ENCODE measurements at regions not wholly inside any gene's neighbourhood (a gene's known extent, or its start where the extent isn't known, plus 50 kb on each side); places are given as distances from the start of the nearest gene placed in this dataset.
"Not testable (repeated sequence)": the region's sequence is repeated elsewhere in the genome, so short reads cannot be mapped to it uniquely, and the experiment has no call there.

DNA sequence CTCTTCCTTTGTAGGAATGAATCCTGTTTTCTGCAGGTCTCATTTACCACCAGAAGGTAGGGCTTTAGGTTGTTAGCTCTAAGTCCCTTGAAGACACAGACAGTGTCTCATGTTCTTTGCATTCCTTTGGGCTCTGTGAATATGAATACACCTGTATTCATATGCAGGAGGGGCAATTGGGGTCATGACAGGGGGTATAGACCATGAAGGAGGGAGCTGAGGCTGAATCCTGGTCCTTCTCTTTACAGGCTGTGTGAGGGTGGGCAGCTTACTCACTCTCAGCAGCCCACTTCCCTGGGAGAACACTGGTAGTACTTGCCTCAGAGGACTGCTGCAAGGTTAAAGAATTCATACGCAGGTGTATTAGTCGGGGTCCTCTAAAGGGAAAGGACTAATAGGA is 267.2 kb upstream of the MGMT start:
- DNase-seq = no peak

DNA sequence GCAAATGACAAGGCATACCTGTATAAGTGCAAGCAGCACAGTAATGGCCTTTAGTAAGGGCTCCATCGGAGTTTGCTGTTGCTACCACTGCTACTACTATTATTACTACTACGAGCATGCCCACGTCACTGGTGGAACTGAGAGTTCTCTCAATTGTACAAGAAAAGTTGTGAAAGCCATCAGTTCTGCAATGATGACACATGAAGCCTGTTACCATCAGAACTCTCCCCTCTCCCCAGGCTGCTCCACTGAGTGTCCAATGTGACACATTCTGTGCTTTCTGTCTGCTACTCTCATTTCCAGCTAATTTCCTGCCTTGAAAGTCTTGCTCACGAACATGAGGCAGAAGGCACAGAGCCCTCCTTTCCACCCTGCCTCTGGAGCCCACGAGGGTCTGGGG is 263.2 kb upstream of the MGMT start:
- DNase-seq = no peak

DNA sequence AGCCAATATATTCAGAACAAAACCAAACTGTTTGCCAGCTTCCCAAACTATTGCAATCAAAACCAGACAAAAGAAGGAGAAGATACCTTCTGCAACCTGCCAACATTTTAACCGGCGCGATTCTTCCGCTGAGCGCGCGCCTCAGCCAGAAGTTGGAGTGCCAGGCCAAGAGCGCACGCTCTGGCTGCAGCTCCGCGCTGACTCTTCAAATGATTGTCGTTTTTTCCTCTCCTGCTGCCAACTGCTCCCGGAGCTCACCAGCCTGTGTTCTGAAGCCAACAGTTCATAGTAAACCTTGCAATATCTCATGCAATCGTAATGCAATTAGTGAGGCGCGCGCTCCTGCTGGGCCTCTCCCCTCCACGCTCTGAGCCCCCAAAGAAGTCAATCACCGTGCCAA is 259.7 kb upstream of the MGMT start:
- DNase-seq = no peak

DNA sequence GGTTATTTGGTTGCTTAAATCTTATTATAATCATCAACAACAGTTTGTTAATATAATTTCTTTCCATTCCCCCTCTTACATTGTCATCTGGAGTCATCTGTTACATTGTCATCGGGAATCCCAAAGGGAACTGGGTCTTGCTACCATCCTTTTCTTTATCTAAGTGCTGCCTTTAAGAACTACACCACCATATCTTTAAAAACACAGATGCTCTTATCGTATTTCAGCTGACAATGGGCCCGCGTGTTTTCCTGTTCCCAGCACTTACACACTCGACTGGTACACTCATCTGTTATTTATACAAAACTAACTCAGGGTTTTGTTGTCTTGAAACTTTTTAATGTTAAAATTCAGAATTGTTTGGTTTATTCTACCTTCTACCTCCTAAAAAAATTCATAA is 256.2 kb upstream of the MGMT start:
- DNase-seq = no peak

DNA sequence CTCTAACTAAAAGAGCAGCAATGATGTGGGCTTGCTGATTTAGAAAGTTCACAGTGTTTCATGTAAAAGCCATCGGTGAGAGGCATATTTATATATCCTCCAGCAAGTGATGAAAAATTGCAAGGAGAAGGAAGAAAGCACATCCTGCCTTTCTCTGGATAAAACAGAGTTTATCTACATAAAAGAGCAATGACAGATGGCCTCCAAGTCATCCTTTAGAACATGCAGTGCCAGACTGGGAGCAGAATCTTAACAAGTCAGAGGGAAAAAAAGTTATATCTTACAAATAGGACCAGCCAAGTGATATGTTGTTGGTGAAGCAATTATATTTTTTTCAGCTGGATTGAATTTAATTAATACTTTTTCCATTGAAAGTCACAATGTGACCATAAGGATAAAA is 253.8 kb upstream of the MGMT start:
- no peak for DNase-seq

DNA sequence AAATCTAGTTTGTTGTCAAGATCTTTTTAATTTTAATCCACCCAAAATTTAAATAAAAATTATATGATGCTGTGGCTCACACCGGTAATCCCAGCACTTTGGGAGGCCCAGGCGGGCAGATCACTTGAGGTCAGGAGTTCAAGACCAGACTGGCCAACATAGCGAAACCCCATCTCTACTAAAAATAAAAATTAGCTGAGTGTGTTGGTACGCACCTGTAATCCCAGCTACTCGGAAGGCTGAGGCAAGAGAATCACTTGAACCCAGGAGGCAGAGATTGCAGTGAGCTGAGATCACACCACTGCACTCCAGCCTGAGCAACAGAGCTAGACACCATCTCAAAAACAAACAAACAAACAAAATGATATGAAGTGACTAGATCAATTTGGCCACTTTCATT is 253.0 kb upstream of the MGMT start:
- DNase-seq = not testable (repeated sequence)

DNA sequence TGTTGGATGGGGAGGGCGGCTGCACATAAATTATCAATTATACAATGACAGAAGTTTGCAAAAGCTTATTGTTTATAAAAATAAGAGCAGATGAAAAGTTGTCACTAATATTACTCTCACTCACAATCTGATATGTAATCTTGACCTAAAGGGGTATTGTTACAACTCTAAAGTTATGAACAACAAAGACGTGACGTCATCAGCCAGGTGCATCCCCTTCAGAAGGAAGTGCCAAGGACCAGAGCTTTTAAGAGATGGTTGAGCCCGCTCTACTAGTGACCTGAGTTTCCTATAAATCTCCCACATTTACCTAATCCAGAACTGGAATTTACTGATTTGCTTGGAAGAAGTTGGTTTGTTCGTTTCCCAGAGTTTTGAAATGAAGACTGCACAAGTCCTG is 247.7 kb upstream of the MGMT start:
- DNase-seq = no peak

DNA sequence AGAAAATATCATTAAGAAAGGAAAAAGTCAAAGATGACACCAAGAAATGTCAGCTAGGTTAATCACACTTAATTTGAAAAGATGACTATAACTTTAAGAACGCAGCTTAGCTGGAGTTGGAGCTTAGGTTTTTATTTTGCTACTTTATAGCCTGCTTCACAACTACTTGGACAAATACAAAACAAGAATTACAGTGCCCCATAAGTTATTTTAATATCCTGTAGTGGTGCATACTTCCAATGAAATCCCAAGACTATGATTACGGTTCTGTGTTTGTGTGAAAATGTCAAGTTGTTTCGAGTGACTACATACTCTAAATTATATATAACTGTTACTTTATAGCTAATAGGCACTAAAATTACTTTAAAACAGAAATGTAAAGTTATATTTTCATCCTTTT is 244.6 kb upstream of the MGMT start:
- DNase-seq = no peak

DNA sequence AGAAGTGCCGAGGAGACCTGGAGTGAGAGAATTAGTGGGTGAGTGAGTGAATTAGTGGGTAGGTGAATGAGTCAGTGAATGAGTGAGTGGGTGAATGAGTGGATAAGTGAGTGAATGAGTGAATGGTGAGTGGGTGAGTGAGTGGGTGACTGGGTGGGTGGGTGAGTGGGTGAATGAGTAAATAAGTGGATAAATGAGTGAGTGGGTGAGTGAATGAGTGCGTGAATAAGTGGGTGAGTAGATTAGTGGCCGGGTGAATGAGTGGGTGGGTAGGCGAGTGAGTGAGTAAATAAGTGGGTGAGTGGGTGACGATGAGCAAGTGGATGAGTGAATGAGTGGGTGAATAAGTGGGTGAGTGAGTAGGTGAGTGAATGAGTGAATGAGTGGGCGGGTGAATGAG is 243.7 kb upstream of the MGMT start:
- DNase-seq = no peak

DNA sequence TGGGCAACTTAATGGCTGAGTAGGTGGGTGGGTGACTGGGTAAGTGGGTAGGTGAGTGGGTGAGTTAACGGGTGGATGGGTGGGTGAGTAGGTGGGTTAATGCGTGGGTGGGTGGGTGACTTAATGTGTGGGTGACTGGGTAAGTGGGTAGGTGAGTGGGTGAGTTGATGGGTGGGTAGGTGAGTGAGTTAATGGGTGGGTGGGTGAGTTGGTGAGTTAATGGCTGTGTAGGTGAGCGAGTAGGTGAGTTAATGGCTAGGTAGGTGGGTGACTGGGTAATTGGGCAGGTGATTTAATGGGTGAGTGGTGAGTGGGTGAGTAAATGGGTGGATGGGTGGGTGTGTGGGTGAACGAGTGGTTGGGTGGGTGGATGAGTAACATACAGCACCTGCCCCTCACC is 243.0 kb upstream of the MGMT start:
- DNase-seq = no peak

DNA sequence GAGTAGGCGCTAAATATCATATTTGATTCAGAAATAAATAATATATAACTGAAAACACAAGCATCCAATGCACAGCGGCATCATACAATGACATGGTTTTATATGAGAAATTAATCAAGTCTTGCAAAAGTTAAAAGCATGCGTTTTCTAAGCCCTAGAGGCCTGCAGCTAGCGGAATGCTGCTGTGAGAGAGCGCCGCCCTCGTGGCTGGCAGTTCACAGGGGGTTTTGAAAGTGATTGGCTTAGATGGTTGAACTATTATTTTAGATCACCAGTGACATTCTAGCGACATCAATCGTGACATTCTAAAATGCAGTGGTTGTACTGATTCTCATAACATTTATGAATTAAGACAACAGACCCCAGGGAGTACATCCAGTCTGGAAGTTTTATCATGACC is 235.2 kb upstream of the MGMT start:
- no peak for DNase-seq

DNA sequence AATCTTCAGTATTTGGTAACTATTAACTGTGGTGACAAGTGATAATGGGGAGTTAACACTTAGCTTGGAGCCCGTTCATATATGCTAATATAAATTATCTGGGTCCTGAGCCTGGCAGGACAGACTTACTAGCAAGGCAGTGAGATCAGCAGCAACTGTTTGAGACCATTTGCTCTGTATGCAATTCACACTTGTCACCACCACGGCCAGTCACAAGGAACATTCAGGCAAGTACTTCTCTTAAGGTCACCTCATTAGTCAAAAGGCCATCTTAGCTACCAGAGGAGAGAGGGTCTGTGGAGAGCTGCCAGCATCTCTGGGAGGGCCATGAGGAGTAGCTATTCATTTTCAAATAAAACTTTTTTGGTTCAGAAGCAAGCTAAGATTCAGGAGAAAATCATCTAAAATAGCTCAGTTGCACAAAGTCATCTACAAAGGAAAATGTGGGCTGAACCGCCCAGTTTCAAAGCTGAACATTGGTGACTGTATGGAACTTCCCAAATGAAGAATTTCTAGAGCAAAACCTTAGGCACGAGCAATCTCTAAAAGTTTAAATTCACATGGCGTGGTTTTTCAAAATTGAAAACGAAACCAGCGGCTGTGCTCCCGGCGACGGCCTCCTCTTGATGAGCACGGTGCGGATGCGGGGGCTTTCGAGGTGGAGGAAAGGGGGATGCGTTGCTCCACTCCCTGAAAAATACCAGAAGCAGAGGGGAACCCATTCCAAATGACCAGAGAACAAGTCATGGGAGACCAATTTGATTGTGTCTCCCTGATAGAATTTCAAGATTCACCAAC is 233.5 kb upstream of the MGMT start:
- DNase-seq = no peak

DNA sequence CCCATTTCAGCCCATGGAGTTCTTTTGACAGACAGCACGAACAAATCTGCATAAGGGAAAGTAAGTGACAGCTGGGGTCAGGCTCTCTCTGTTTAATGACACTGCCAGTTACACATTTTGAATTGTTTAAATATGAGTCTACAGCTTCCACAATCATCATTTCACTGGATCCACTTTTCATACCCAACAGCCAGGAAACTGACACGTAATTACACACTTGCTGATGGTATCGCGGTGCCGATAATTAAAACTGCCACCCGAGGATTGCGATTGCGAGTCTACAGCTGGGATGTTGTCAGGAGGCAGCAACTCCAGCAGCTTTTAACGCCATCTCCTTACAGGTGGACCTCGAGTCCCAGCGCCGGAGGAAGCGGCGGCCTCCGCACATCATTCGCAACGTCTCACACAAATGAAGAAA is 230.8 kb upstream of the MGMT start:
- no peak for DNase-seq

DNA sequence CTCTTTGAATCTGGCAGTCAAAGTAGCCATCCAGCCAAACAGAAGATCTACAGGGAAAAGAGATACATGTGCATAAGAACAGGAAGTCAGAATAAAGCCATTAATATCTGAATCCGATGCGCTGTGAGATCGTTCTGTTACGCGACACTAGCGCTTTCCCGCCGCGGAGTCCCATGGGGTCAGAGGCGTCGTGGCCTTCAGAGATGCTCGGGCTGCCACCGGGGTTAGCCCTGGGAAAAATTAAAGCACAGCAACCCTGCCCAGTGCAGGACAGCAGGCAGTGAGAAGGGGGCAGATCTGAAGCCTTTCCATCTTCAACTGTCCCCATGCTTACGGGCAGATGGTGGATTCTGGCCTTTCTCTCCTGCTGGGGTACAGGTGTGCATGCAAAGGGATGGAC is 225.6 kb upstream of the MGMT start:
- no peak for DNase-seq

DNA sequence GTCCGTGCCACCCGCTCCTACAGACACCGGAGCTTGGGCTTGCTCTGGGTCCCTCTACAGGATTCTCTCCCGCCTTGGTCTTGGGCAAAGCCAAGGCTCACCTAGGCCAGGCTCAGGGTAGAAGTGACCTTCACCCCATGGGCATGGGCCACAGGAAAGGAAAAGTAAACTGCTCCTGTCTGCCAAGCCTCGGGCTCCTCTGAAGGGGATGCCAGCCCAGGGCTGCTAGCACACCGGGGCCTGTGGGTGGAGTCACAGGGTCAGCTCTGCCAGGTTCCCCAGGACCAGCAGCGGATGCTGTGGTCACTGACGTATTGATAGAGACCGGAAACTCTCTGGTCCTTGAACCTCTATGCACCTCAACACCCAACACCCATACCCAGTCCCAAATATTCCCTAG is 222.7 kb upstream of the MGMT start:
- DNase-seq = no peak

DNA sequence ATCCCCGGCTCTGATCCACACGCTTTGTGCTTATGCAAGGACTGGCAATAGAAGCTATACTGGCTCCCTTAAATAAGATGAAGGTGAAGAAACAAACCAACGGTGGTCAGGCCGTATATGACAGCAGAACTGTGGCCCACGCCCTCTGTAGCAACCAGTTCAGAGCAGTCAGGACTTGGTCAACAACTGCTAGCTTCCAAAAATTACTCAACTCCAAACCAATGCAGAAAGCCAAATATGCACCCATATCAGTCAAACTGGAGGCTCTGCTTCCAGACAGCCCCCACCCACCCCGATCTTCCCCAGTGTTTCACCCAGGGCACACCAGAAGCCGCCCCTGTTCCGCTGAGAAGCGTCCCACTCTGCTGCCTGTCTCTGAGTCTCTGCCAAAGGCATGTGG is 222.3 kb upstream of the MGMT start:
- no peak for DNase-seq

DNA sequence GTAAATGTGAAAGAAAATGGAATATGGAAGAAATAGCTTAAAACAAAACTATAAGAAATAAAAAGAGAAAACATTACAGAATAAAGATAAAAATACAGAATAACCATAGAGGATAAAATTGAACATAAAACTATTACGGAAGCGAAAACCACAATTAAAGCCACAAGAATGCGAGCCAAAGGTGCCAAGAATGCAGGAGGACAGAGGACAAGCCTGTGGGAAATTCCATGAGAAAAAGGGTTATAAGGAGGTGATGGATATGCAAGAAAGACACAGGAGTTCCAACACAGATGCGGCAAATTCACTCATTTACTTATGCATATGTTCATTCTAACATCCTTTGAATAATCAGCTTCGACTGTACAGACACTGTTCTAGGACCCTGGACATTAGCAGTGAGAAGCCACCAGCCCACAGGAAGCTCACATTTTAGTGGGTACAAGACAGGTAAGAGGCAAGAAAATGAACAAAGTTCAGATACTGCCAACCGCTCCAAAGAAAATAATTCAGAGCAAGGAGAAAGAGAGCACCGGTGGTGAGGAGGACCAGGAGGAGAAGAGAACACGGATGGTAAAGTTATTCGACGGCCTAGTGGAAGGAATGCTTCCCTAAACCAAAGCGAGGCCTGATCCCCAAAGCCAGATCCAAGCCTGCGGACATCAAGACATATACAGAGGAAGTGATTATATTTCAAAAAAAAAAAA is 213.7 kb upstream of the MGMT start:
- no peak for DNase-seq

DNA sequence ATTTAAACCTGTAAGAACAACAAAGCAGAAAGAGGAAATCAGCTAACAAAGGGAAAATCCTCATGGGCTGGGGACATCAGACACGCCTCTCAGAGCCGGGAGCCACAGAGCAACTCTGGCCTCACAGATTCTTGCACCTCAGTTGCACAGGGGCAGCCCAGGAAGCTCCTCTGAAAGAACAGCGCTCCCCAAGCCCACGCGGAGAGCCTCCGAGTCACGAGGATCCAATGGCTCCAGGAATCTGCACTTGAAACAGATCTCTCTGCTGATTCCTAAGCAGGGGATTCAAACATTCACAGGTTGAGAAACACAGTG is 213.2 kb upstream of the MGMT start:
- no peak for DNase-seq

DNA sequence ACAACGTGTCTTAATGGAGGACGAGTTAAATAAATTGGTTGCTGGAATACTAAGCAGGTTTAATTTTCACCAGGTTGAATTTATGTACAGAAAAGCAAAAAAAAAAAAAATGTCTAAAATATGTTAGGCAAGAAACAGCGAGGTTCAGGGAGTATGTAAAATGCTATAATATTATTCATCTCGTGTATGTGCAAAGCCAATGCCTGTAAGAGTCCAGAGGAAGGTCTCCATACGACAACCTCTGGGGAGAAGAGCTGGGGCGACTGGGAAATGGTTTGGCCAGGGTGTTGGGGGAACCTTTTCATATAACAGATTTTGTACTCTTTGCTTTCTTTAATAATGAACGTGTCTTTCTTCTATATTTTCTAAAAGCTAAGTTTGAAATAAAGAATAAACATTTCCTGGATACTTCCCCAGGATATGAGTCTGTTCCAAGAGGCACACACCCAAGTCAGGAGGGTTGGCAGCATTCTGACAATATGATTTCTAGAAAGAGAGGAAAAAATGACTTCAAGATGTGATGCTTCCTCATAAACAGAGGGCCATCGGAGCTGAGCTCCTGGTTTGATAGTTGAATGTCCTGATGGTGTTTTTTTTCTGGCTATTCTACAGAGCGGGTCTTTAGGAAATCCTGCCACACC is 208.6 kb upstream of the MGMT start:
- DNase-seq = no peak

DNA sequence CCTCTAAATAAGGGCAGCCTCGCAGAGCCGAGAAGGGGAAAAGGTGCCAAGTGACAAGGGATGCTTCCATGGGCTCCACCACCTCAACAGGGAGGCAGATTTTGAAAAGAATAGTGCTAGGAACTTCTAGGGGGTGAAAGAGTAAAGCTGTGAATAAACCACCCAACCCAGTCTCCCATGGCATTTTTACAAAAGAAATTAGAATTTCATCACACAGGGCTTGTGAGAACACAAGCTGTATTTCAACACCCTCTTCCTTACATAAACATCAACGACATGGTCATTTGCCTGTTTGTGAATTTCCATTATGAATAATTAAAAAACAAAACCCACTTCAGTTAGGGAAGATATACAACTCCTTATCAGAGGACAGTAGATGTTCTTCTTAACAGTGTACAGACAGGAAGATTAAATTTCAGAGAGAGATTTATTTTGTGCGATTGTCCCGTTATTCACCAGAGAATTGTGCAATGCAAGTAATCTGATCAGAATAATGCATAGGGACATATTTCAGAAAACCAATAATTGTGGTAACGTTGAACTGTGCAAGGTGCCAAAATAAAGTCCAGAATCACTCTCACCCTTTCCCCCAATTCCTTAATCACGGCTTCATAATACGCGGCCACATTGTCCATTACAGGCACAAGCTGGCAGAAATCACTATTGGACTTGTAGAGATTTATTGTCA is 207.8 kb upstream of the MGMT start:
- no peak for DNase-seq

DNA sequence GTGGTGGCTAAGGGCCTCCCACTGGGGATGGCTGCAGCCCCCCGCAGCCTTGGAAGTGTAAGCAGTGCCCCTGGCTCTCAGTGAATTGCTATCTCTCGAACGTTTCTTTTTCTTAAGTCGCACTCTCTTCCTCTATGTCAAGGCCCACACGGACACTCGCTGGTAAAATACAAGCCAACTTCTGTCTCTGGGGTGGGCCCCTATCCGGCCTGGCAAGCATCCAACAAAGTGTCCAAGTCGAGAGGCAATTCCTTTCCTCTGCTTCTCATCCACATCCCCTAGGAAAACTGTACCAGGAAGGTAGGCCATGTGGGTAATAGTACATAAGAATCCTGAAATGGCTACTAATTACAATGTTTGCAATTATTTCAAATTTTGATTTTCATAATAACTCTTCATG is 194.9 kb upstream of the MGMT start:
- DNase-seq = no peak

DNA sequence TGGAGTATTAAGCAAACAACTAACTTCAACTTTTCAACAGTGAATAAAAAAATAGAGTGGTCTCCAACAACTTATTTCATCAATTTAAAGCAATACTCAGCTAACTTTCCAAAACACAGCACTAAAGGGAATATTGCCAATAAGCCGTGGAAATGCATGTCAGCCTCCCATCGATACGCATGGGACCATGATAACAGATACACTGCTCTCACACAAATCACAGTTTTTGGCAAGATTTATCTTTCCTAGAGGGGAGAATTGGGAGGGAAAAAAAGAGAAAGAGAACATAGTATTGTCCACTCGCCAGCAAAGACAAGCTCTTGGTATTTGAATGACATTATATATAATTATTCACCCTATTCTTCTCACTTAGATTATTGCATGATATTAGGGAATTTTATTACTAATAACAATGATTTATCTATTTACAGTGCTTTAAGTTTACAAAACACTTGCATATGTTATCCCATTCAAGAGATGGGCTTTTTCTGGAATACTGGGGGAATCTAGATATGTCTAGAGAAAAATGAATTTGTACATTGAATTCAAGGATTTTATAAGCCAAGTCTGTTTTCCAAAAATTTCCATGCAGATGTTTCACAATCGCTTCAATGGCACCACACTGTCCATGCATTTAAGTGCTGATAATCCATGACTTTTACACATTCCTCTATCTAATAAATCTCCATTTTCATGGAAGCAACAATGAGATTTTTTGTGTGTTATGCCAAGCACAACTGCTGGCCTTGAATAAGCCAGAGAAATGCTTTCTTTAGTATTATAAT is 194.0 kb upstream of the MGMT start:
- DNase-seq = no peak

DNA sequence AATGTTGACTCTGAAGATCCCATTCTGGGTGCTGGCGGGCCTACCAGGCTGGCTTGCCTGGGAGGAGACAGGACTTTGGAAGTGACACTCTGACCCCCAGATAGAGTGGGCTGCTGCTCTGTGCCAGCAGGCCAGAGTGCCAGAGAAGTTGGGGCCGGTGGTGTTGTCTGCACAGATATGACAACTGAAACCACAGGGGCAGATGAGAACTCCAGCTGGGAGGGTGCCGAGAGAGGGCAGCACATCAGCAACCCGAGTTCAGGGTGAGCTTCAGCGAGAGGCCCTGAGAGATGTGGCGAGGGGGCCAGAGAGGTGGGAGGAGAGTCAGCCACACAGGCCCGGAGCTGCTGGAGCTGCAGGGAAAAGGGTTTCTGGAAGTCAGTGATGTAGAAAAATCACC is 193.2 kb upstream of the MGMT start:
- DNase-seq = no peak

Data from NCI-H187 (cell line).